HG02840 (cell line): ENCODE measurements at regions not wholly inside any gene's neighbourhood (a gene's known extent, or its start where the extent isn't known, plus 50 kb on each side); places are given as distances from the start of the nearest gene placed in this dataset.

Experiments used
- ATAC-seq: cut with Tn5 transposase; IDR thresholded peaks from one replicate; pipeline ENCODE4 v1.9.1; 2021; ENCODE audit warnings: mild to moderate bottlenecking, moderate library complexity, moderate number of reproducible peaks; ENCODE audit not compliant: unreplicated experiment, low FRiP score

DNA sequence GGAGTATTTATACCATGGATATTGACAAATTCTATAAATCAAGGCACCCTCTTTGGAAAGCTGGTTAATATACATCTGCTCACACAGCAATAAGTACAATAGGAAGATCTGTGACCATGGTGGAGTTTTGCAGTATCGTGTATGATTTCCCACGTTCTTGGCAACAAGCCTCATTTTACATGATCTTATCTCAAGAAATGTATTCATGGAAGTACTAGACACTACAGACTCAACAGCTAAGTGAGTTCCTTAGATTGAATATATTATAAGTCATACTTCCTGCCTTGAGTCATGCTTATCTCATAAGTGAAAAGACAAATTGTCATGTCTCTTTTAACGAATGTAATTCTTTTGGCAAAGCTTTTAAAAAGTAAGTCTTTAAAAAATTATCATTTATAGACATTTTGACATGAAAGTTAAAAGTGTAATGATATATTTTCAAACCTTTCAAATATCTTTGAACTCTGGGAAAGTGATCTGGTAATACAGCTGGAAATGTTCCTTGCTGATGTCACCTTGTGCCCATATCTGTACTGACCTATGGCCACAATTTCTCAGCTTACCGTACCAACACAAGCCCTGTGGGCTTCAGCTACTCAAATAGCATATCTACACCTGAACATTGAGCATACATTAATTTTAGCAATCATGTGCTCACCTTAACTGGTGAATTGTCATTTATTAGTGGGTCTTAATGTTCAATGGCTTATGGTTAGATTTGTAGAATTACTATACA, 130.3 kb upstream of the TMC3 start:
- ATAC-seq: no peak

DNA sequence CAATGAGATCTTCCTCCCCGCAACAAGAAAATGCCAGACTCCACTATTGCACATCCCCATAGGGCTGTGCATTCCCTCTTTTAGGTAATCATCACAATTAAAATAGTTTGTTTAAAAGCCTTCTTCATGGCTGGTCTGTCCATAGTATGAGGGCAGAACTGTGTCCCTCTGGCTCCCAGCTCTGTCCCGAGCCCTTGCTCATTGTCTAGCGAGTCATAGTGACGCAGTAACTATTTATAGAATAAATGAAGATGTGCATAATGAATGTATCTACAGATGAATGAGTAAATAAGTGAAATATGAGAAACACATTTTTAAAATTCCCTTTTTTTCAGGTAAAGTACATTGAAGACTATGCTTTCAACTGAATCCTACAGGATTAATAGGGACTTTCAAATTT, 128.4 kb upstream of the TMC3 start:
- ATAC-seq: no peak

DNA sequence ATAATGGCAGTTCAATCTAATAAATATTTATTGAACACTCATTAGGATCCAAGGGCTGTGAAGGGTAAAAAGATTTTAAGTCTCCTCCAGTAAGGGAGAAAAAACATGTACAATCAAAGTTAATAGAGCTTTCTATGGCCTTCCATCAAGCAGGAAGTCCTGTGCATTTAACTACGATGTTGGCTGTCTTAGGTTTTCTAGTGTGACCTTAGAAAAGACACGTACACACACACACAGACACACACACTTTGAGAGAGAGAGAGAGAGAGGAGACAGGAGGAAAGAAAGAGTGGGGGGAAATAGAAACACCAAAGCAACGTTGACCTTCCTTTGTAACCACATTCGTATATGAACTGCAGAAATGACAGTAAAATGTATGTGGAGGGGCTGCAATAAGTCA, 126.1 kb upstream of the TMC3 start:
- no peak for ATAC-seq

DNA sequence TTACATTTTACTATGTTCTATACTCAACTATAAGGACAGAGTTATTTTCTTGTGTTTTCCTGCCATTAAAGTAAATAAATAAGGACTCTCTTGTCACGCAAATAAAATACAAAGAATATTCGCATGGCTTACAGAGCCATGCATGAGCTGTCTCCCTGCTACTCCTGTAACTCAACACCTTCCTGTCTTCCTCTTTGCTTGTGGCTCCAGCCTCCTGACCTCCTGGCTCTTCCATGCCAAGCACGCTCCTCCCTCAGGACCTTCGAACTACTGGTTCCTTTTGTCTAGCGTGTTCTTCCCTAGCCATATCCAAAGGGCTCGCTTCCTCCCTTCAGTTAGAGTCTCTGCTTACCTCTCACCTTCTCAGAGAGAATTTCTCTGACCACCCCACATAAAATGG, 124.3 kb upstream of the TMC3 start:
- no peak for ATAC-seq

GRCh38 chr15:81497238-81497637, 123.2 kb upstream of the TMC3 start:
- ATAC-seq: no peak

DNA sequence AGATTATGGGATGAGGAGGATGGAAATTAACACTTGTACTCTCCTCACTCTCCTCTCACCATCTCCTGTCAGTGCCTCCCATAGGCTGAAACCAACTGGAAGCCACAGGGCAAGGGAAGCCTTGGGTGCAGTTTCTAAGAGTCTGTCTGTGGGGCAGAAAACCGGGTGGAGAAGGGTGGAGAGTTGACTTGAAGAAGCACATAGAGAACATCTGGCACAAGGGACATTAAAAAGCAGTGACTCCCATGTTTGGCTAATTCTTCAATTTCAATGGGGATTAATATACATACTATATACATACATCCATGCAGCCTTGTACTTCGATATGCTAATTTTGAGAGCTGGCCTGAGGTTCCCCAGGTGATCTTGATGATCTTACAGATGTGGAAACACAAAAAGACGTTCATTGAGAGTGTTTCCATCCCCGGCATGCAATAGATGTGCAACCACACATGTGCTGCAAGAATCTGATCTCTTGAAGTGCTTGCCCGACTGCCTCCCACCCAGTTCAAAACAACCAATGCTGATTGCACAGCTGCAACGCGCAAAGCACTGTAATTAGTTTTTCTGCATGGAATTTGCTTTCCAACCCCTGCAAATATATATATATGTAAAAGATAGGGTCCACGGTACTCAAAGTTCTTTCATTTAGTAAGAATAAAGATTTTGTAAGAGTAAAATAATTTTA, 121.9 kb upstream of the TMC3 start:
- no peak for ATAC-seq

GRCh38 chr15:81492969-81493645, 119.1 kb upstream of the TMC3 start:
- ATAC-seq: no peak

DNA sequence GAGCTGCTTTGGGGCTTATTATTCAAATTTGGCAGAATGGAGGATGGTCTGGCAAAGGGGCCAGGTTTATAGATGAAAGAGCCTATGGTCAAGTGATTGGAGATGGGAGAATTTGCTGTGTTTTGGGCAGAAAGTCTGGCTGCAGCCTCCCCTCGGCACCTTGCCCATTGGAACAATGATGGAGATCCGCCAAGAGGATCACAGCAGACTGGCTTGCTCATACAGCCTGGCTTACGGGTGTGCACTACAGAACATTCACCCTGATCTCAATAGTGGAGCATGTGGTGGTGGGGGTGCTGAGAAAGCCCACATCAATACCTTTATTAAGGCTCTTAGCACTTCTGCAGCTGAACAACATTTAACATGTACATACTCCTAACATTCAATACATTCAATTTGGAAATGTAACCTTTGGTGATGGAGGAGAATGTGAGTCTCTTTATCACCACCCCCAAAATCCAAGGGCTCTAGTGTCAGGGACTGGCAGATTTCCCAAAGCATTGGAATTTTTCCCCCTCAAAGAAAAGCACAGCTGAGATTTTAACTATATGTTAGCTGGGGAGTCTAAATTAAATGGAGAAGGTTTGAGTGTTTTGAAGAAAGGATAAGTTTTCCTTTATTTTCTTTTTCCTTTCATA, 118.4 kb upstream of the TMC3 start:
- ATAC-seq: no peak

DNA sequence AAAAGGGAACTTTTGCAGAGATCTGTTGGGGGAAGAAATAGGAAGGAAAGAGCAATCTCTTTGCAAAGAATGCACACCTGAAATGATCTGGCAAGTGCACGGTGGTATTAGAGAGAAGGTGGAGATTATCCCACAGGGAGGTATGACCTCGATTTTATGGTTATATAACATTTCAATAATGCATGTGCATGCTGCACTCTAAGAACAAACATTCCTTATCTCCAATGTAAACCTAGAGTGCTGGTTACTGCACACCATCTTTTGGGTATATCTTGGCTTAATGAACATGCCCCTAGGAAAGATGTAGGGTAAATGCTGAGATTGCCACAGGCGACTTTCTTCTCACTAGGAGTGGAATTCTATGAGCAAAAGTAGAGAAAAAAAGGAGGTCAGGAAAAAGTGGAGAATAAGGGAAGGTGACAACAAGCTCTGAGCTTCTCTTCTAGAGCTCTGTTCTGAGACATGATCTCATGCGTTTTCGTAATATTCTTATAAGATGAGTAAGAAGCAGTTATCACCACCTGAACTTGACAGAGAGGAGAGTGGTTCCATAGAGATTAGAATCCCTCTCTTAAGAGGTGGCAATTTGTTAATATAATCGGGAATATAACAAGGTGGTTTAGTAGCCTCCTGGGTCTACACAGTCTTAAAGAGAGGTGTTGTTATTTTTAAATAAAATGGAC, 117.5 kb upstream of the TMC3 start:
- ATAC-seq: no peak

DNA sequence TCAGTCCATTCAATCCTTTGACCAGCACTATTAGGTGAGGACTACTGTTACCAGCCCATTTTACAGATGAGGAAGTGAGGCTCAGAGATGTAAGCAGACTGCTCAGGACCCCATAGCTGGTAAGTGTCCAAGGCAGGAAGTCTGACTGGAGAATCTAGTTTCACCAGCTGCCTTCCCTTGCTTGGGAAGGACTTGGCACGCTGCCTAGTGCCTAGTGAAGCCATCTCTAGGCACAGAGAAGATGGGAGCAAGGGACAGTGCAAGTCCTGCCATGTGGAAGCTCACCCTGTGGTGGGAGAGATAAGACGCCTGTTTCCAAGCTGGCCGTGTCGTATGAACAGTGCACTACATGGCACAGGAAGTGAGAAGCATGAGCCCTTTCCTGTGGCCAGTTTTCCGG, 111.8 kb upstream of the TMC3 start:
- ATAC-seq: no peak

DNA sequence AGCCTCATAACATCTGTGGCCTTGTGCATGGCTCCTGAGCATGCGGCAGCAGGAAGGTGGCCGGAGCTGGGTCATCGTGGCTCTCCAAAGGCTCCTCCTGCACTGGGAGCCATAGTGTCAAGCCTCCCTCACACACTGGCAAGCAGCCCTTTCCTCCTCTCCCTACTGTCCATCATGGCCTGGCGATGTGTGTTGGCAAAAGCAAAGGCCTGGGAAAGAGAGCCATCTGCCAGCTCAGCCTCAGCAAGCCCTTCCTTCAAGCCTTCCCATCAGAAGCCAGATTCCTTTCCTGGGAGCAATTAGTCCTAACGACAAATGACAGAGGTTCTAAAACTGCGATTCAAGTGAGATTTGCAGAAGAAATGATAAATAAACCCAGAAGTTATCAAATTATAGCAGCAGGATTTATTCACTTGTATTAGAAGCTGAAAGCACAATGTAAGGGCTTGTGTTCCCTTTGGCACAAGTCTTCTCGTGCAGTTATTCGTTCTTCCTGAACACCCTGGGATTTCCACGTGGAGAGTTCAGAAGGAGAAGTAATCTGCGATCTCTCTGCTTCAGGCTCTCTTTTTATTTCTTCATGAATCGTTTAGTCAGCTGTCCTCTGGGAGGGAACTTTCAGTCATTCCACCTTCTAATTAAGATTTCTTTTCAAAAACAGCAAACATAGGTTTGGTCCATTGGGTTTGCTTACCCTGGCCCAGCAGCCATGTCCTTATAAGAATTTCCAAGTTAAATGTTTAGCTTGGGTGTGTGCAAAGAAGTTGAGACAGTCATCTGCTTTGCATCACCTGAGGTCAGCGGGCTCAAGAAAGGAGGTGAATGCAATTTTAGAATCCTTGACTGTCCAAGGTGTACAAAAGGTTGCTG, 110.3 kb upstream of the TMC3 start:
- no peak for ATAC-seq

GRCh38 chr15:81483496-81483895, 109.5 kb upstream of the TMC3 start:
- ATAC-seq: no peak

DNA sequence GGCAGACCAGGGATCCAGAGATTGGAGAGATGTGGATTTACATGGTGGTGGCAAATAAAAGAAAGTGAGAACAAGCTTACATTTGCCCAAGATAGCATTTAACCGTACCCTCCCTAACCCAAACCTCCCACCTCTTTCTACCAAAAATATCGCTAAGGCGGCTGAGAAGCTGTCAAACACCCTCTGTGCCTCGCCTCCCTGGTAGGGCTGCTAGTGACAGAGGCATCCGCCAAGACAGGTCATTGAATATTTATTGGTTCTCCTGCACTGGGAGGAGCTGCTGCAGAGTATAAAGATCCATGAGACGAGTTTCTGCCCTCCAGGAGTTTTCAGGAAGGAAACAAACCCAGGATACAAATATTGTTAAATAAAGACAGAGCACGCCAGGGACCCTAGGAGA, 107.3 kb upstream of the TMC3 start:
- ATAC-seq: no peak

DNA sequence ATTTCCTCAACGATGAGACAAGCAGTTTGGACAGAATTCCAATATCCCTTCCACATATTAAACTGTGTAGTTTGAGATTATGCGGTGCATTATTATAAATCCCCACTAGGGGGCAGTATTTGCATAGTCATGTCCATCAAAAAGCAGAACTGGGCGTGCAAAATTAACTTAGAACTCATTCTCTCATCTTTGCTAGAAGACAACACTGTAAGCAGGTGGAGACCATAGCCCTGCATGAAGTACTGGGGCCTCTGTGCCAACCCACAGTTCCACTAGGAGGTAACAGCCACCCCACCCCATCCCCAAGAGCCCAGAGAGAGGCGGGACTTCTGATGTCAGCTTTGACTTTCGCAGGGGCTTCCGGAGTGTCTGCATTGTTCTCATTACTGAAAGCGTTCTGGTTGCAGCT, 106.6 kb upstream of the TMC3 start:
- no peak for ATAC-seq

DNA sequence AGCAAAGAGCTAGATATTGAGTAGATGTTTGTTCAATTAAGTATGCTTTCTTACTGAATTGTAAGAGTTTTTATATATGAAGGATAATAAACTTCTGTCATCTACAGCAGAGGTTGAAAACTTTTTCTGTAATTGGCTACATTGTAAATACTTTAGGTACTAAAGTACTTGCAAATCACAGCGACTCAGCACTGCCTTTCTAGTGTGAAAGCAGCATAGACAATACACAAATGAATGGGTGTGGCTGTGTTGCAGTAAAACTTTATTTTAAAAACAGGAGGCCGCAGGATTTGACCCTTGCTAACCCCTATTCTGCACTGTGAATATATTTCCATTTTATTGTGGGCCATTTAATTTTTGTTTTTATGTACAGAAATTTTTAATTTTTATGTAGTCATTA, 104.3 kb upstream of the TMC3 start:
- ATAC-seq: no peak

GRCh38 chr15:81475926-81476325, 101.9 kb upstream of the TMC3 start:
- no peak for ATAC-seq

DNA sequence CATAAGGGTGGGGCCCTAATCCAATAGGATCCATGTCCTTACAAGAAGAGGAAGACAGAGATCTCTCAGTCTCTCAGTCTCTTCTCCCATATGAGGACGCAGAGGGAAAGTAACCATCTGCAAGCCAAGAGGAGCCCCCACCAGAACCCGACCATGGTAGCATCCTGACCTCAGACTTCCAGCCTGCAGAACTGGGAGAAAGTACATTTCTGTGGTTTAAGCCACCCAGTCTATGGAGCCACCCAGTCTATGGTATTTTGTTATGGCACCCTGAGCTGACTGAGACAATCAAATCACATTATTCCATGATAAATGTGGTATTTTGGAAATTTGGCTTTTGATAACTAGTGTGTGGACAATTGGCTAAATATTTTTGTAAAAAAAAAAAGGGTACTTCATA, 101.5 kb upstream of the TMC3 start:
- ATAC-seq: no peak

DNA sequence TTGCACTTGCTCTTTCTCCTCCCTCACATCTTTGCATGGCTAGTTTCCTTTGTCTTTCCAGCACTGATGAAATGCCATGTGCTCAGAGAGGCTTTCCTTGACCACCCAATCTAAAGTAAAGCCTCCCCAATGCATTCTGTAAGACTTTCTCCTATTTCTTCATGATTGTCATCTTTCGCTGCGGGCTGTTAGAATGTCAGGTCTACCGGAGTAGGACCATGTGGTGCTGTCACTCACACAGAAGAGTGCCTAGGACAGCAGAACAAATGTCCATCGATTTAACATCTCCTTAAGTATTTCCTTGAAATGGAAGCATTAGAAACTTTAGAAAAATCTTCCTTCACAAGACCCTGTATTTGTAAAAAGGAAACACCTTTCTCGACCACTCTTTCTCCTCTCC, 99.9 kb upstream of the TMC3 start:
- ATAC-seq: no peak

DNA sequence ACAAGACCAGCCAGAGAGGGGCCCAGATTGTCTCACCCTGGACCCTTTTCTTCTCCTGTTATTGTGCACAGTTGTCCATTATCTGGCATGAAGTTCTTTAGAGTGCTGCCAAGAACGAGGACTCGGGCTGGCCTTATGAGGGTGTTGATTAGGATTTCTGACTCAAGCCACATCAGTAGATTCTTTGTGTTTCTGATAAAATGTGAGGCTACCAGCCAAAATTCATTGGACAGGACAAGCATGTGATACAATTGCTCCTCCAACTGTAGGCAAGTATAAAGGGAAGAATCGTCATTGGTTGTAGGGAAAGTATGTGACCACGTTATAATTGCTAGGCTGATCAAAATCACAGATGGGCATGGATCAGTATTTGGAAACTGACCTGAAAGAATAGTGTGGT, 99.2 kb upstream of the TMC3 start:
- no peak for ATAC-seq

DNA sequence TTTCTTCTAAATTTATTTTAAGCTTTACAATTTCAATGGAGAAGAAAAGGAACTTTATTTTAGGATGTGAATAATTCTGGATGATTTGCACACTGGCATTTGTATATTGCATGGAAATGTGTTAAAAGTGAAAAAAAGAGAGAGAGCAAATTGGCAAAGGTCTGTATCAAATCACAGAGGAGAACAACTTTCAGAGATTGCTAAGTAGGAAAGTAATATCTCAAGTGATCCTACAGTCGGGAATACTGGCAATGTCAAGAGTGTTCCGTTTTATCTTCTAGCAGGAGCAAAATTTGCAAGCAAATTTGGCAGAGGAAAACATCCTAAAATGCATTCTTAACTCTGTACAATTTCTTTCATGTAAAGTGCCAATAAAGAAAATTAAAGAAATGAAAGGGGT, 97.1 kb upstream of the TMC3 start:
- ATAC-seq: no peak
